Heart right ventricle (tissue), 16 donors: ENCODE measurements at regions not wholly inside any gene's neighbourhood (a gene's known extent, or its start where the extent isn't known, plus 50 kb on each side); places are given as distances from the start of the nearest gene placed in this dataset.

ENCODE experiments used
- ATAC-seq, 8 donors: fragments of 200-7000 bp; cut with Tn5 transposase; one replicate each; pipeline ENCODE4 v1.9.1; 2020; ENCODE audit warnings: mild to moderate bottlenecking in 8 of 8, moderate library complexity in 8 of 8, moderate number of reproducible peaks in 1 of 8
- DNase-seq, 2 donors: peaks; one replicate each; pipeline ENCODE4 v3.0.0-alpha.2; 2020
- H3K27ac ChIP-seq, 10 donors: fragments of 200-600 bp; sonication (generic) in 2 of 10; one replicate each; pipeline versions ENCODE4 v1.5.0 to v1.8.0; 2020 to 2022; ENCODE audit warnings: mild to moderate bottlenecking in 3 of 10
- H3K27me3 ChIP-seq, 7 donors: fragments of 200-600 bp; one replicate each; pipeline ENCODE4 v1.8.0; 2021 to 2022; ENCODE audit warnings: mild to moderate bottlenecking in 2 of 7
- H3K36me3 ChIP-seq, 9 donors: fragments of 200-600 bp; sonication (generic) in 1 of 9; one replicate each; pipeline versions ENCODE4 v1.5.0 to v1.8.0; 2020 to 2022; ENCODE audit warnings: mild to moderate bottlenecking in 2 of 9
- H3K4me1 ChIP-seq, 9 donors: fragments of 200-600 bp; sonication (generic) in 1 of 9; one replicate each; pipeline versions ENCODE4 v1.5.0 to v1.8.0; 2020 to 2022; ENCODE audit warnings: mild to moderate bottlenecking in 4 of 9
- H3K4me3 ChIP-seq, 10 donors: fragments of 200-600 bp; sonication (generic) in 2 of 10; one replicate each; pipeline versions ENCODE4 v1.5.0 to v1.8.0; 2020 to 2022; ENCODE audit warnings: mild to moderate bottlenecking in 7 of 10, moderate library complexity in 2 of 10
- H3K9me3 ChIP-seq, 11 donors: fragments of 200-600 bp in 10 of 11; sonication (generic) in 2 of 11; one replicate each; pipeline versions ENCODE4 v1.5.0 to v1.8.0; 2013 to 2022; ENCODE audit warnings: mild to moderate bottlenecking in 2 of 11, control low read depth in 1 of 11, moderate library complexity in 1 of 11
- WGBS, 2 donors: extraction: QIAGEN DNeasy Blood & Tissue Kit; methylation state at CpG; one replicate each; pipeline ENCODE4 v1.1.7; 2013; ENCODE audit warnings: inconsistent platforms in 1 of 2; 5-methylcytosine and 5-hydroxymethylcytosine counted together
- intact Hi-C, 10 donors: fragments of 100-400 bp; cut with DNase I; formaldehyde crosslinking; loops; one replicate each; pipeline versions ENCODE4 v1.11.1 to v1.14.2; 2022
- TF ChIP-seq, protein P1 (sequence below), 9 donors: fragments of 200-600 bp; sonication (generic) in 2 of 9; IDR thresholded peaks; one replicate each; pipeline versions ENCODE4 v1.5.0 to v1.8.0; 2021 to 2022; ENCODE audit warnings: antibody characterized with exemption in 9 of 9, mild to moderate bottlenecking in 5 of 9, moderate library complexity in 1 of 9
- donor health status: Arrhythmogenic right ventricular cardiomyopathy.
- donor health status: ischemic (EF 13 %, LVEDD 7.1; RV severe dilation, severe dysfunction).
- donor health status: healthy with polysubstance abuse.
- donor health status: DM: no; HTN: yes; CAD: no.
- donor health status: DM: no; HTN: no; CAD: no.
- donor health status: ischemic (EF 25% LVEDD 6.9; RV normal size, moderate dysfunction).
- donor health status: ischemic (EF 25% LVEDD 5.7; RV mildly dilated, moderate dysfunction).
- donor health status: healthy.
- donor health status: DM: yes; HTN: yes; CAD: no.
- donor health status: Ischemic cardiomyopathy.
- donor health status: ischemic (EF 35%, LVEDD 5.7; RV mildly dilated, moderate dysfunction).
- donor health status: nonischemic (EF 11% LVEDD 7.7; RV severe dilation, severe dysfunction).
- donor health status: DM: yes; HTN: yes; CAD: no.
- donor health status: PGD.
- donor health status: ischemic (EF 29% LVEDD 5.4; RV normal size, mild dysfunction).
- donor health status: nonischemic (EF 23%, LVEDD 6.1; RV moderate dilation, normal function).

- intact Hi-C loops: no loop called here
- no peak overlapping the region for H3K4me3 ChIP-seq
- no peaks in the 10 kb centered on the region for H3K36me3 ChIP-seq
- ATAC-seq (no peak), DNase-seq (no peak)
- peaks cover 0 to 13% (median 6%) of the 10 kb centered on the region in 9 donors for H3K4me1 ChIP-seq
- TF ChIP-seq, protein P1, sequence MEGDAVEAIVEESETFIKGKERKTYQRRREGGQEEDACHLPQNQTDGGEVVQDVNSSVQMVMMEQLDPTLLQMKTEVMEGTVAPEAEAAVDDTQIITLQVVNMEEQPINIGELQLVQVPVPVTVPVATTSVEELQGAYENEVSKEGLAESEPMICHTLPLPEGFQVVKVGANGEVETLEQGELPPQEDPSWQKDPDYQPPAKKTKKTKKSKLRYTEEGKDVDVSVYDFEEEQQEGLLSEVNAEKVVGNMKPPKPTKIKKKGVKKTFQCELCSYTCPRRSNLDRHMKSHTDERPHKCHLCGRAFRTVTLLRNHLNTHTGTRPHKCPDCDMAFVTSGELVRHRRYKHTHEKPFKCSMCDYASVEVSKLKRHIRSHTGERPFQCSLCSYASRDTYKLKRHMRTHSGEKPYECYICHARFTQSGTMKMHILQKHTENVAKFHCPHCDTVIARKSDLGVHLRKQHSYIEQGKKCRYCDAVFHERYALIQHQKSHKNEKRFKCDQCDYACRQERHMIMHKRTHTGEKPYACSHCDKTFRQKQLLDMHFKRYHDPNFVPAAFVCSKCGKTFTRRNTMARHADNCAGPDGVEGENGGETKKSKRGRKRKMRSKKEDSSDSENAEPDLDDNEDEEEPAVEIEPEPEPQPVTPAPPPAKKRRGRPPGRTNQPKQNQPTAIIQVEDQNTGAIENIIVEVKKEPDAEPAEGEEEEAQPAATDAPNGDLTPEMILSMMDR (IDR thresholded peaks at IDR 0.05): no peak
- H3K27me3 ChIP-seq: peaks cover 0 to 4% (median 0%) of the 10 kb centered on the region in 7 donors
- no peak overlapping the region for H3K27ac ChIP-seq
- WGBS, 2 donors: 93 to 99% methylated on average over 6 of the region's 6 CpGs
- no peaks in the 10 kb centered on the region for H3K9me3 ChIP-seq
These were observed 203.0 kb upstream of the MYL2 start for GRCh38 chr12:111123390-111123789.

GRCh38 chr12:111122458-111122878, 202.1 kb upstream of the MYL2 start:
- peaks cover 0 to 9% (median 0%) of the 10 kb centered on the region in 7 donors for H3K27me3 ChIP-seq
- 31 to 40% methylated on average over 7 of the region's 7 CpGs for WGBS, 2 donors
- TF ChIP-seq, protein P1 (IDR thresholded peaks at IDR 0.05): no peak
- no peak for ATAC-seq
- H3K36me3 ChIP-seq: no peaks in the 10 kb centered on the region
- intact Hi-C loops: no loop called here
- DNase-seq: no peak
- no peak overlapping the region for H3K27ac ChIP-seq
- no peak overlapping the region for H3K4me3 ChIP-seq
- H3K4me1 ChIP-seq: peaks cover 0 to 13% (median 6%) of the 10 kb centered on the region in 9 donors
- no peaks in the 10 kb centered on the region for H3K9me3 ChIP-seq

- H3K36me3 ChIP-seq: no peaks in the 10 kb centered on the region
- WGBS, 2 donors: 21 to 30% methylated on average over 6 of the region's 6 CpGs
- ATAC-seq (peak in 4 of 8 donors; percentile 58 to 80 (median 70)), DNase-seq (no peak)
- TF ChIP-seq, protein P1 (IDR thresholded peaks at IDR 0.05): peak in 6 of 9 donors; percentile 16 to 39 (median 26)
- peaks cover 0 to 9% (median 0%) of the 10 kb centered on the region in 7 donors for H3K27me3 ChIP-seq
- H3K9me3 ChIP-seq: peaks cover 0 to 4% (median 0%) of the 10 kb centered on the region in 11 donors
- intact Hi-C loops: no loop called here
- H3K27ac ChIP-seq: peak overlapping the region in 1 of 10 donors; percentile 11
- no peak overlapping the region for H3K4me3 ChIP-seq
- H3K4me1 ChIP-seq: peaks cover 0 to 13% (median 4%) of the 10 kb centered on the region in 9 donors
These were observed 201.5 kb upstream of the MYL2 start for GRCh38 chr12:111121840-111122239.

GRCh38 chr12:111120578-111120977, 200.2 kb upstream of the MYL2 start:
- no peak for ATAC-seq
- intact Hi-C loops: no loop called here
- H3K4me1 ChIP-seq: peaks cover 0 to 13% (median 0%) of the 10 kb centered on the region in 9 donors
- H3K36me3 ChIP-seq: no peaks in the 10 kb centered on the region
- TF ChIP-seq, protein P1 (IDR thresholded peaks at IDR 0.05): no peak
- WGBS, 2 donors: 60 to 76% methylated on average over 5 of the region's 5 CpGs
- H3K27ac ChIP-seq: no peak overlapping the region
- no peak for DNase-seq
- no peak overlapping the region for H3K4me3 ChIP-seq
- H3K27me3 ChIP-seq: peaks cover 0 to 9% (median 0%) of the 10 kb centered on the region in 7 donors
- H3K9me3 ChIP-seq: peaks cover 0 to 5% (median 0%) of the 10 kb centered on the region in 11 donors
